GM19455 (cell line): ENCODE measurements at regions not wholly inside any gene's neighbourhood (a gene's known extent, or its start where the extent isn't known, plus 50 kb on each side); places are given as distances from the start of the nearest gene placed in this dataset.
"Not testable (repeated sequence)": the region's sequence is repeated elsewhere in the genome, so short reads cannot be mapped to it uniquely, and the experiment has no call there.

Experiments
- ATAC-seq: cut with Tn5 transposase; IDR thresholded peaks from one replicate; pipeline ENCODE4 v1.9.1; 2021; ENCODE audit not compliant: unreplicated experiment

DNA sequence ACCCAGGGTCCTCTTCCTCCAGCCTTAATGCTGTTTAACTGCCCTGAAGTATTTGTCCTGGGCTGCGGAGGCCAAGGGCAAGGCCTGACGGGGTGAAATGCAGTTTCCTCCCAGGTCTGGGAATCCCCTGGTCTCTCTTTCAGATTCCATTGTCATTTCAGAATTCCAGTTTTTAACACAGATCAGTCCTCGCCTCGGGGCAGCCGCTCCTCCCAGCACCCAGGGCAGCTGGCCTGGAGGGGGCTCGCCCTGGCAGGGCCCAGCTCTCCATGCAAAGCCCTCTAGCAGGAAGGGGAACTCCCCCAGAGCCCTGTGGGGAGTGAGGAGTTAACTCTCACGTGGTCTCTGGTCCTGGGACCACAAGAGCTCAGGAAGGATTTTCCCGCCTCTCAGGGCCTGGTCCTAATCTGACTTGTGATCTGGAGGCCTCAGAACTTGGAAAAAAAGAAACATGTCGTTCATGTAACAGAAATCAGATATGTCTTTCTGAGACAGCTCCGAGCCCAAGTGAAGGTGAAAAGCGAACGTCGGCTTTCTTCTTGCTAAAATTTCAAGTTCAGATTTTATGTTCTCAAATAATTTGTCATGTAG lies 265.6 kb upstream of the SFSWAP start:
- no peak for ATAC-seq

DNA sequence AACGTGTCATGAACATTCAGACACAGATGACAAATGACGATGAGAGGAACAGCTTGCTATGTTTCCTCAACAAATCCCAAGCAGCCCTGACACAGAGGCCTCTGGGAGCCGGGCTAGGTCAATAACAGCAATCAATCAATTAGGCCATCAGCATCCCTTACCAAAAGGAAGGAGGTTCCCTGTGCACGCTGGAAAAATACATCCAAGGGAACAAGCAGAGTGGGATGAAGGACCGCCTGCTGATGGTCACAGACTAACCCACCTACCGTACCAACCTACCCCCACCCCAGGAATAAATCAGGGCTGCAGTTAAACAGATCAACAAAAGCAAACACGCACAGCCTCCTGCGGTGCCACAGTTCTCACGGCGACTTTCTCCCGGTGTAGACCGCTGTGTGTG lies 265.1 kb upstream of the SFSWAP start:
- no peak for ATAC-seq

DNA sequence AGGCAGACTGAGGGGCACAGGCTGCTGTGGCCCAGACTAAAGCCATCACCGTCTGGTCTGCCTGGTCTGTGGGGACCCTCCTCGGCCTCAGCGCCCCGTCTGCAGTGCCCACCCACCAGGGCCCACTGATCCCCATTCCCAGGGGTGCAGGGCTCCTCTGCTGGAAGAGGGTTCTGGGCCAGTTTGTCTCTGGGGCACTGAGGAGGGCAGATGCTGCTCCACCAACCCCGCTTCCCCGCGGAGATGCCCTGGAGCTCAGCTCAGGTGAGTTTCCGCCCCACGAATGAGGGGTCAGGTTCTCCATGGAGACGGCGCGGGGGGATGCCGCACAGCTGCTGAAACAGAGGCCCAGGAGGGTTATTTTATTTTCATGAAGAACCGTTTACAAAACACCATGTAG lies 263.3 kb upstream of the SFSWAP start:
- ATAC-seq: not testable (repeated sequence)

DNA sequence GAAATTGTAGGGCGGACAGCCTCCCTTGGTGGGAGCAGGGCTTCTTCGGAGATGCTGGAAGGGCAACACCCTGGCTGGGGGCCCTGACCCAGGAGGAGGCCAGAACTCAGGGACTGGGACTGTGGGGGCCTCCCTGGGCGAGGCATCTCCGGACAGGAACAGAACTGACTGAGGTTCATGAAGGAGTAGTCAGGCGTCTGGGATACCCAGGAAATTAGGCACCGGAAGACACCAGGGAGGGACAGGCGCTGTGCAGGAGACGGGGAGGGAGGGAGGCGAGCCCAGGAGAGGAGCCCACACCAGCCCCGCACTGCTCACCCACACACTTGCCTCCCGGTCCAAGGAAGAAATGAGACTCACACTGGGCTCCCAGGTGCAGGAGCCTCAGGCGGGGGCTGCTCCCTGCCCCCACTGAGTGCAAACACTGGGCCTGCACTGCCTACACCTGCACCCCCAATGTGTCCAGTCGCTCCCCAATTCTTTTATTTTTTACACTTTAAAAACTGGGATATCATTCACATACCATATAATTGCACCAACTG lies 262.6 kb upstream of the SFSWAP start:
- no peak for ATAC-seq

DNA sequence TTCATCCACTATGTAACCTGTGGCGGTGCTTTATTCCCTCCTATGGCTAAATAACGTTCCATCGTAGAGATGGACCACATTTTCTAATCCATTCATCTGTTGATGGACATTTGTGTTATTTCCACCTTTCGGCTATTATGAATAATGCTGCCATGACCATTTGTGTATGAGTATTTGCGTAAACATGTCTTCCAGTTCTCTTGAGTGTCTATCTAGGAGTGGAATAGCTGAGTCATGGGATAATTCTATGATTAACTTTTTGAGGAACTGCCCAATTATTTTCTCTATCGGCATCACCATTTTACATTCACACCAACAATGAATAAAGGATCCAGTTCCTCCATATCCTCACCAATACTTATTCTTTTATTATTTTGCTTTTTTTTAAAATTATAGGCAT lies 261.9 kb upstream of the SFSWAP start:
- ATAC-seq: no peak

- ATAC-seq: no peak
Observed at GRCh38 chr12:131452444-131452860, 258.4 kb upstream of the SFSWAP start.

DNA sequence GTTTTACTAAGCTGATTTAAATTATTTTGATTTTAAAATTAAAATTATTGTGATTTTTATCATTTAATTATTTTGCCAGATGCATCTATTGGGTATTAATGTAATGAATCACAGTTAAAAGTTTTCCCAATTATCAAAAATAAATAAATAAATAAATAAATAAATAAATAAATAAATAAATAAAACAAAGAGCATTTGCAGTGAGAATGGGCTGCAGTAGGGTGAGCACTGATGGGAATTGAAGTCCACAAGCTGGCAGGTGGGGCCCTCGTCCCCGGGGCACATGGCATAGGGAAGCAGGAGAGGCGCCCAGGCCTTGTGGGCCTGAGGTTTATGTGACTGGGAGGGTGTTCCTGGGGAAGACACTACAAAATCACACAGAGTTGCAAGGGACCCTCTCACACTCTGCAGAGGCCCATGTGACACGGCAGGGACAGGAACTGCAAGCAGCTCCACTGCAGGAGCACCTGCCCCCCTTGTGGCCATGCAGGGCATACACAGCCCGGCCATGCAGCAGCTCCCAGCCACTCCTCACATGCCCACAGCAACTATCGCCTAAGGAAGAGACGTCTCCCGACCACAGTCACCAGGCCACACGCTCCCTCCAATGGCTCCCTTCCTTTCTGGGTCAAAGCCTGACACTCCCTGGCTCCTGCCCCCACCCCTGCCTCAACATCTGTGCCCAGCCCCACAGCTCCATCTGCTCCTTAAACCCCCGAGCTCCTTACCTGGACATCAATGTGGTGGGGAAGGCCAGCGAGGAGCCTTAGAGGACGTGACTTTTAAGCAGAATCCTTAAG lies 256.3 kb upstream of the SFSWAP start:
- ATAC-seq: peak; percentile 57

GRCh38 chr12:131455218-131455506 lies 255.7 kb upstream of the SFSWAP start:
- no peak for ATAC-seq

- ATAC-seq: no peak
Observed at GRCh38 chr12:131455581-131456110, 255.2 kb upstream of the SFSWAP start.

DNA sequence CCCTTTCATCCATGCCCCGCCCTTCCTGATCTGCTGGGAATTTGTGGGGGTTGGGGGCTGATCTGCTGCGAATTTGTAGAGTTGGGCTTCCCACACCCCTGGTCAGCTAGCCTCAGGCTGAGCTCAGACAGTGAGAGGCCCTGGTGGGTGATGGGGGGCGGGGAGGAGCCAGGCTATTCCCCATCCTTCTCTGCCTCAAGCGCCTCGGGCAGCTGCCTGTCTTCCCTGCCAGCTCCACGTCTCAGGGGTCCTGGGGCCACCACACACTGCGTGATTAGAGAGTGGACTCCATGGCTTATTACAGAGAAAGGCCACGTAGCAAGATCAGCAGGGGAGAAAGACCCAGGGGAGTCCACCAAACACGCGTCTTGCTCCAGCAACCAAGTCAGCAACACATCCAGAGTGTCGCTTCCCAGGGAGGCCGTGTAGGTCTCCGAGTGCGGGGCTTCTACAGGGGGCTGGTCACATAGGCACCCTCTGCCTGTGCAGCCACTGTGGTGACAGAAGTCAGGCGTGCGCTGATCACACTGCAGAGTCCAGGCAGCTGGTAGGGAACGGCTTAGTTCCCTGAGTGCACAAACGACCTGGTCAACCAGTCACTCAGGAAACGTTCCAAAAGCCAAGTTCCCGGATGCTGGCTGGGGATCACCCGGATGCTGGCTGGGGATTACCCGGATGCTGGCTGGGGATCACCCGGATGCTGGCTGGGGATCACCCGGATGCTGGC lies 254.4 kb upstream of the SFSWAP start:
- no peak for ATAC-seq

DNA sequence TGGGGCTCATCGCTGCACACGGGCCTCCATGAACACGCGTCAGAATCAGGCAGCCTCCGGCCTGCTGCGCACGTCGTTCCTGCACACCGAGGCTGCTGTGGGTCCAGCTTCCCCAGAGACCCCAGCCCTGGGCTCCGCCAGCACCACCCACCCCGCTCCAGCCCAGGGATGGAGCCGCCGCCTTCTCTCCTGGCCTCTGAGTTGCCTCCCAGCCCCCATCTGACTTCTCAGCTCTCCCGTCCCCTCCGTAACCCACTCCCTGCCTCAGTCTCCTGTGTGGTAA lies 253.9 kb upstream of the SFSWAP start:
- no peak for ATAC-seq

GRCh38 chr12:131457331-131458047 lies 253.4 kb upstream of the SFSWAP start:
- ATAC-seq: no peak

- no peak for ATAC-seq
Observed at GRCh38 chr12:131458048-131458374, 252.9 kb upstream of the SFSWAP start.

GRCh38 chr12:131458931-131459772 lies 251.7 kb upstream of the SFSWAP start:
- no peak for ATAC-seq

GRCh38 chr12:131459773-131460365 lies 251.0 kb upstream of the SFSWAP start:
- no peak for ATAC-seq

DNA sequence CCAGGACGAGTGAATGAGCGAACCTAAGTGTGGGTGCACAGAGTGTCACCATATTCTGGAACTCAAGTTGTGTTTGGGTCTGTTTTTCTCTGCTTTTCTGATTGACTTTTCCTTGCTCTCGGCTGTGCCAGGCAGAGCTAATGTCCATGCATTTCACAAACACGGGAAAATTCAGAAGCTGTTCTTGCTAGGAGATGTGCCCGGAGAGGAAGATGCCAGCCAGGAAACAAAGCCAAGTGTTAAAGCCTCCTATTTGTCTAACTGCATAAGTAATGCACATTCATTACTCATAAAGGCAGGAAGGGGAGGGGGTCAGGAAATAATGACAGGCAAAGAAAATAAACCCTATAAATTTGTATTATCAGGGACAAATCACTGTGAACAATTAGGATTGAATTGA lies 250.4 kb upstream of the SFSWAP start:
- ATAC-seq: no peak

DNA sequence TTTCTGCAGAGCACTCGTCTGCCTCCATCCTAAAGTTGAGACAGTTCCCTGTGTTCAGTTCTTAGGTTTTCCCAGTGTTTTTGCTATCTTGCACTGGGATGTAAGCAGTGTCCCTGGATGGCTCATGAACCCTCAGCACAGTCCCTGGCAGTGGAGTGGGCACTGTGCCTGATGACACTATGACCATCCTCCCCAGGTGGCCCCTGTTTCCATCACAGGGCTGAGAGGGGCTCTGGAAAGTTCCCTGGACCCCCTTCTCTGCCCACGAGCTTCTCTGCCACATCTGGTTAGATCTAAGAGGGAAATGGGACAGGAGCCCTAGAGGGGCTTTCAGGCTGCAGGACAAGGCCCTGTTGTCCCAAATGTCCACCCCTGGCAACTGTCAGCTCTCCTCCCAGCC lies 249.8 kb upstream of the SFSWAP start:
- no peak for ATAC-seq

GRCh38 chr12:131463174-131463573 lies 247.7 kb upstream of the SFSWAP start:
- no peak for ATAC-seq

GRCh38 chr12:131464081-131464480 lies 246.8 kb upstream of the SFSWAP start:
- ATAC-seq: no peak

DNA sequence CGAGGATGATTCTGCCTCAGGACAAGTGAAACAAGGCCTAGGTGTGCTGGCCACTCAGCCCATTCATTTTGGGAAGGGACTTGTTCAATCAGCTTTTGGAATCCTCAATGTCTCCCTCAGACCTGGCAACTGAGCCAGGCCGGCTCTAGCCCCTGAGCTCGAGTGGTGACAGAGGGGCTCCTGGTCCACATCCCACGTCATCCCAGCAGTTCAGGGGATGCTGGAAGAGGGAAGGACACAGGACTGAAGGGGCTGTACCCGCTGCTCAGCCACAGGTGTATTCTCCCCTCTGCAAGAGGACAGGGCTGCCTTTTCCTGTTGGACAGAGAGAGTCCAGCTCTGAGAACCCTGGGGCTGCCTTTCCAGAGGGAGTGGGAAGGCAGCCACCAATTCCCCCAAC lies 244.6 kb upstream of the SFSWAP start:
- ATAC-seq: no peak
